ENCODE measurements at regions not wholly inside any gene's neighbourhood (a gene's known extent, or its start where the extent isn't known, plus 50 kb on each side); places are given as distances from the start of the nearest gene placed in this dataset.

- DNase-seq: no peak
Measured at GRCh38 chr13:34256236-34256635, 438.3 kb downstream of the RFC3 start.

GRCh38 chr13:34257966-34258365 lies 440.0 kb downstream of the RFC3 start:
- no peak for DNase-seq

DNA sequence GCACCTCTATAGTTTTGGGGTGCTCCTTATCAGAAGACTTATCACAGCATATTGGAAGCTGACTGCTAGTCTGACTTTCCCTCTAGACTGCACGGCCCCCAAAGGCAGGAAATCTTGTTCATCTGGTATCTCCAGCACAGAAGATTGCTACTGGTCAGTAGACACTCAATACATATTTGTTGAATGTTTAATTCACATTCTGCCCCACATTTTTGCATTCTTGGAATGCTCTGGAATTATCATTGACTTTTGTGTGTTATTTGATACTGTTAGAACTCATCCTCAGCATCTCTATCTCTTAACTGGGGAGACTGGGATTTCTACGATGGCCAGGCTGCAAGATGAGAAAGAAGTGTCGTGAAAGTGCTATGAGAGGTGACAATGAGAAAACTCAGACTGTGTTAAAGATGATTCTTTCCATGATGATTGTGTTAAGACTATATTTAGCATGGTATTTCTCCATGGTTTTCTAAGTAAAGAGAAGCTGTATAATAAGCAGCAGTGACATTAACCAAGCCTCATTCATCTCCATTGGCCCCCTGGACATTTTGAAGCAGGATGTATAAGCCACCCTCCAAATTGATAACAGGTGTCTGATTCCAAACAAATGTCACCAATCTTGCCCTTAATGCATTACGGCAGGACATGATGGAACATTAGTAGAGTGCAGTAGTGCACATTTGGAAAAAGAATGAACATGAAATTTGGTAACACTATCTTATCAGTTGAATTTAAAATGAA lies 440.9 kb downstream of the RFC3 start:
- DNase-seq: no peak

GRCh38 chr13:34263681-34264080 lies 445.7 kb downstream of the RFC3 start:
- DNase-seq: no peak

DNA sequence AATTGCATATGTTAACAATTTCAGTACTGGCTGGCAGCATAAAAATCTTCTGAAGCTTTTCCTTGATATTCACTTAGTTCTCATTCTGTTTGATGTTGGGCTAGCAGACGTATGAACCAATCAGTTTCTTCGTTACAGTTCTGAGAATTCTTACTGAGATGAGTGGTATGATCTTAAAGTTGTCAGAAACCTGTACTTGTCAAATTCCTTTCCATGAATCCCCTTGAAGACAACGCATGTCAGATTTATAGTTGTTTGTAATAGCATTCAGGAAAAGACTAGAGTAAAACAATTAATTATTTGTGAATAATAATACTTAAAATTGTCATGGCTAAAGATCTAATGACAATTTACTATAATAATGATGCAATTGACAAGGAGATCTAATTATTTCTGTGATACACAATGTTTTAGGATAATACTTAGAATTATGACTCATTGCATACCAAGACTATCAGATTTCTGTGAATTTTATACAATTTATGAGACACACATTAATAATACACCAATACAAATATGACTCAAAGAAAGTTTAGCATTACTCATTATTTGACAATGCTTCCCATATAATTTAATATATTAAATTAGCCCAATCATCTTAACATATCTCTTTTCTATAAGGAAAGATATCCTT lies 447.2 kb downstream of the RFC3 start:
- no peak for DNase-seq

GRCh38 chr13:34276764-34277163 lies 458.8 kb downstream of the RFC3 start:
- no peak for DNase-seq

GRCh38 chr13:34277936-34278335 lies 460.0 kb downstream of the RFC3 start:
- DNase-seq: no peak

DNA sequence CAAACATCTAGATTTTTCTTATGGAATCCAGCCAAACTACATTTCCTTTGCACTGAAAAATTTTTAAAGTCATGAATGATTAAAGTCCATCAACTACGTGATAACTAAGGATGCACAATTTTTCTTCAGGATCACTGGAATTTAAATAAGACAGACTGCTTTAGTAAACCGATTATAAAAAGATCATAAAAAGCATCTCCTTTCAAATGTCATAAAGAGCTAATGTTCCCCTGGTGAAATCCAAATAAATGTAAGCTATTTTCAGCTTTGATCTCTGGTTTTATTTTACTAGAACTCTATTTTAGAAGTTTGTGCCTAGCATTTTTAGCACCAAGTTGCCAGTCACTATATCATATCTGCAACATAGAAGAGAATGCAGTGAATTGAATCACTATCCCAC lies 460.8 kb downstream of the RFC3 start:
- DNase-seq: no peak

- DNase-seq: no peak
Measured at GRCh38 chr13:34290661-34291060, 472.7 kb downstream of the RFC3 start.

- no peak for DNase-seq
Measured at GRCh38 chr13:34294483-34295129, 476.7 kb downstream of the RFC3 start.

DNA sequence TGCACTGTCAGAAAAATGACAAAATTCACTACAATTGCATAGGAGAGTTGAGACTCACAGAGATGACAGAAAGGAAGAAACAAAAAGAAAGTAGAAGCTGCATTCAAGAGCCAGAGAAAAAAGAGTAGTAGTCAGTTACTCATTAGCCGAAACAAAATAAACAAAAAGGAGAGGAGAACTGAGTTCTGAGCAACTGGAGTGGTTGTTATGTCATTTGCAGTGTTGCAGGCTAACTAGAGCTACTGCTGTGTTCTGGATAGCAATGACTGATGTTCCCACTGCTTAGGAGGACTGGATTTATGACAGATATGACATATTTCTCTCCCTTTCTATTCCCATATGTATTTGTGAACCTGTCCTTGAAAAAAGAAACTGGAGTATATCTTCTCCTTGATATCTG lies 482.6 kb downstream of the RFC3 start:
- no peak for DNase-seq

GRCh38 chr13:34302596-34302995 lies 484.6 kb downstream of the RFC3 start:
- no peak for DNase-seq

- DNase-seq: no peak
Measured at GRCh38 chr13:34303346-34303745, 485.4 kb downstream of the RFC3 start.

DNA sequence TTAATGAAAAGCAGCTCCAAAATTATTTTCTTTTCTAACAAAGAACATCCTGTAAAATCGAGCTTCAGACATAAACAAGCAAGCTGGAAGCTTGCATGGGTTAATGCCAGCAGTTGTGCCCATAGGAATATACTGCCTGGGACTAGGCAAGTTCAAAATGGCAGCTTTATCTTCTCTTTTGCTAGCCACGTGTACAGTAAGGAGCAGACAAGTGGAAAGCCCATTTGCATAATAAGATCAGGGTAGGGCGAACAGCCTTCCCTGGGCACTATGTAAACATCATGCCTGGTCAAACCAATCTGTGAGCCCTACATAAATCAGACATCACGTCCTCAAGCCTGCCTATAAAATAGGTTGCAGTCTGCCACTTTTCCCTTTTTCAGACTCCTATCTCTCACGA lies 489.7 kb downstream of the RFC3 start:
- no peak for DNase-seq

DNA sequence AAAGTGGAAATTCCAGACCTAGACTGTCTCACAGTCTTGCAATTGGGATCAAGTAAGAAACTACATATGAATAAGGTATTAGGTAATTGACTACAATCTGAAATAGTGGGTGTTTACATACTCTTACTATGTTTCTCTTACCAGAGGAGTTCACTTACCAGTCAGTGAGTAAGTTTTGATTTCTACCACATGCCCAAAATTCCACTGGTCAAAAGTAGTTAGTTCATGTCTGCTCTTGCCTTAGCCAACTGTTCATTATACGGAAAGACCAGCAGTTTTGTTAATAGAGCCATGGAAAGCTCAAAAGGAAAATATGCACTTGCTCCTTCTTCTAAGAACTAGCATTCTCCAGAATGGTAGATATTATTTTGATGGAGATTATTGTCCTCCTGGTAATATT lies 490.8 kb downstream of the RFC3 start:
- DNase-seq: no peak

DNA sequence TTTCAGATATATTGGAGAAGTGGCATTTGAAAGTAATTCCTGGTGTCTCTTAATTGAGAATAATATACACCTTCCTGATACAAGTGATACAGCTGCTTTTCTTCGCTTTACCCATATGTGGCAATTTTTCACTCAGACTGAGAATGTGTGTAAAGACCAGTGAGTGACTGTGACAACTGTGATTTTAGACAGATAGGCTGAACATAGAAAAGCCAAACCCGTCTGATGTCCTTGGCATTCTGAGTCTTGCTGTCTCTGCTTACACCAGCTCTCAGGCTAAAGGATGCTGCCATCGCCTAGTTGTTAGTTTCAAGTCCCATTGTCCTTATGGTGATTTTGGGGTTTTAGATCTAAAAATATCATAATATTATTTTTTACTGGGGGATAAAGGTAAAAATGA lies 492.6 kb downstream of the RFC3 start:
- DNase-seq: no peak

DNA sequence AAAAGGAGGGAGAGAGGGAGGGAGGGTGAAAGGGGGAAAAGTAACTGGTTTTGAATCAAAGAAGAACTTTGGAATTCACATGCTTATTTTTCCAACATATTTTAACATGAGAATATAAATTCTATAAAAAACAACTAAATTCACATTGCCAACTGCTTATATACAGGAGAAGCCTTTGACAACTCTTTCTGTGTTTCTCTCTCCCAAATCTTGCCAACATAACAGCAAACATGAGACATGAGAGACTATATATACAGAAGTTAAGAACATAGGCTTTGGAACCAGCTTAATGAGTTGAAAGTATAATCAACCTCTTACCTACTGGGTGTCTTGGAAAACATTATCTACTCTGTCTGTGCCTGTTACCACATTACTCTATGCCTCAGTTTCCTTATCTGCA lies 493.3 kb downstream of the RFC3 start:
- no peak for DNase-seq

- no peak for DNase-seq
Measured at GRCh38 chr13:34312578-34312977, 494.6 kb downstream of the RFC3 start.

DNA sequence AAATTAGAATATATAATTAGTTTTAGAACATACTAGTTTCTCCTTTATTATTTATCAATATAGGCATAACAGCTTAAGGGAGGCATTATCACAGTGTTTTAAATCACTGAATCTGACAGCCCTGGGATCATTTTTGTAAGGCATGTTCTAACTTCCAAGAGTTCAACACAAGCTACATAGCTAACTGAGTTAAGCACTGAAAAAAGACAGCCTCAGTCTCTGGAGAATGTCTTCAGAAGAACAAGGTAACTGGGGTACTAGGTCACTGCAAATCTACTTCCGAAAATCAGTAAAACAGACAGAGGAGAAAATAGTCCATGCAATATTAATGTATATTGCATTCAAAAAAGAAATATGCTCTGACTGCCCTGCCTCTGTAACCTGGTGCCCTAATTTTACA lies 502.1 kb downstream of the RFC3 start:
- DNase-seq: no peak

DNA sequence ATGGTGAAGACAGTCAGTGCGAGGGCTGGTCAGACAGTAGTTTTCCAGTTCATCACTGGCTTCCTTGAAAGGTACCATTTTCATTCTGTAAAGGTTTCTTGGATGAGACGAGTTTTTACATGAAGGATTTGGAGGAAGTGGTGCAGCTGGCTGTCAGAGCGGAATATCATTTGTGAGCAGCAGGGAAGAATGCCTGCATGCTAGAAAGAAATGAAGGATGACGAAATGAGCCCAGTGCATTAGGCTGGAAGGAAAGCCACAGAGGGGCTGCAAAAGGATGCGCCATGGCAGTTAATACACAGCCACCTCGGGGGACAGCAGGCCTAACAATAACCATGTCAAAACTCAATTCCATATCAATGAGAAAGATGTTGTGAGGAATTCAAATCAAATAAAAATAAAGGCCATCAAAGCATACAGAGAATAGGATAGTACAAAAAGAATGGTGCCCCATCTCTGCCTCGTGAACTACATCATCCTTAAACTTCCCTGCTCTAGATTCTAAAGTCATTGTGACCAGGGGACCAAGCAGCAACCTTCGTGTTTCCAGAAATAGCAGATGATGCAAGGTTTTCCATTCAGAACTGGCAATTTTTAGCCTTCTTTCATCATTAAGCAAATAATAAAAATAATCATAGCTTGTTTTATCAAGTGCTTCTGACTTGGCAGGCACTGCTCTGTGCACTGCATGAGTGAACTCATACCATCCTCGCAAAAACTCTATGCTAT lies 504.2 kb downstream of the RFC3 start:
- no peak for DNase-seq

DNA sequence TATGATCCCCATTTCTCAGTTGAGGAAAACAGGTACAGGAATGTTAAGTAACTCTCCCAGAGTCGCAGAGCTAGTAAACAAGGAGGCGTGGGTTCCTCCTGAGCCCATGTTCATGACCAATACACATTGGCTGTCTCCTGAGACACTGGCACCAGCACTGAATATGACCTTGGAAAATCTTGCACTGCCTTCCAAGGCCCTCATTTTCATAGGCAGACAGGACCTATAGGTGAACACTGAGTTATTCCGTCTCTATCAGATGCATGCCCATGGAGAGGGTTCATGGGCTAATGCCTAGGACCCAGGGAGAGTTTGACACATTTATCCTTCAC lies 504.8 kb downstream of the RFC3 start:
- DNase-seq: no peak

DNA sequence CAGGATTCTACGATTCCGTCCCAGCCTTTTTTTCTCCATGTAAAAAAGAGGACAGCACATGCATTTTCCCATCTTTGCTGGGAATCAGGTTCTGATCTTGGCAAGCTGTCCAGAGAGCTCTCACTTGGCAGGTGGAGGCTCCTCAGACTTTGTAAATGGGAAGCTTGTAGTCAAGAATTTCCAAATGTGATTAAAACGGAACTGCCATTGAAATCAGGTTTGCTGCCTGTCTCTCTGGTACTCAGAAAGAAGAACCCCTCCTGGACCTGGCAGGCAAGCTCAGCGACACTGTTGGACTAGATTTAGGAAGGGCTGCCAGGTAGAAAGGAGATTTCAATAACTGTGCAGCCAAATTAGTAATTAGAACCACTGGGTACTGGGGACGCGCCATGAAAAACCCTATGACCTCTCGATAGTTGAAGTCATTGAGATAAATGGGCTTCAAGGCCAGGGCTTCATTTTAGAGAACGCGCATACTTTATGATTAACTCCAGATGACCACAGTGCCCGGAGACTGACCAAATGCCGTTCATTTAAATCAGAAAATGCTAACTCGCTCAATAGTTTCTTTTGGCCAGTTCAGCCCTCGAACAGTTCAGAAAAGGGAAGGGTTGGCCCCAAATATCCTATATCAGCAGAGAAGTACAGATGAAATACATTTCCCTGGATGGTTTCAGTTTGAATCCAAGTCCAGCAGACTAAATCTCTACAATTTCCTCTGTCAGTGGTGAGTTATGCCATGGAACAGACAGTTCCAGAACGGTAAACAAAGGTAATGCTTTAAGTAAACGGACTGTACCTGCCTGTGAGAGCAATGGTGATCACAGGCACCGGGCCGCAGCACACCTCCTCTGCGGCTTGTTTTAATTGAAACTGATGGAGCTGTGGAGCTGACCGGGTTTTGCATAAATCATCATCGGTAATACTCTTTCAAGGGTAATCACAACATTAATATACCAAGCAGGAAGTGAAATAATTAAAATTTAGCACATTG lies 517.4 kb downstream of the RFC3 start:
- DNase-seq: no peak

DNA sequence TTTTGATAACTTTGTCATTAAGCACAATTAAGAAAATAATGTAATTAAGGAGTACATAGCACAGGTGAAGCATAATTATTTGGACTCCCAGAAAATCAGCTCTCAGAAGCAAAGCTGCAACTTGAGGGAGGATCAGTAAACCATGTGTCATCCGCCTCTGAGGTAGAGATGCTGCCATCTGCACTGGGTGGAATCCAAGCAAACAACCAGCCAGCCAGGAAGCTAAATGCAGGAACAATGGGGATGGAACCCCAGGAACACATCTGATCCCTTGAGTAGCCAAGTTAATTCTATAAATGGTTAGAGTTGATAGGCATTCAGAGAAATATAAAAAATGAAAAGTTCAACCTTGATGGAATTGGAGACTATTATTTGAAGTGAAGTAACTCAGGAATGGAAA lies 520.2 kb downstream of the RFC3 start:
- DNase-seq: no peak

Data from NCI-H1930 (cell line).